ENCODE measurements at regions not wholly inside any gene's neighbourhood (a gene's known extent, or its start where the extent isn't known, plus 50 kb on each side); places are given as distances from the start of the nearest gene placed in this dataset.

GRCh38 chr10:131485732-131486131 is 174.2 kb upstream of the TCERG1L start:
- DNase-seq (ENCODE audit: low read depth): no peak
- Histone ChIP-seq H3K27me3 (ENCODE audit: control insufficient read depth, insufficient read depth, low read length) (no peaks in the 10 kb centered on the region), H3K4me3 (ENCODE audit: low read depth, low read length) (no peak overlapping the region), H3K36me3 (ENCODE audit: control insufficient read depth, insufficient read depth, low read length) (no peaks in the 10 kb centered on the region)
- TF ChIP-seq CTCF (IDR thresholded peaks at IDR 0.05; ENCODE audit: insufficient read depth, low read depth, low read length): no peak
- POLR2A ChIA-PET: no interaction called here
- CTCF ChIA-PET: no interaction called here

- H3K36me3 ChIP-seq (ENCODE audit: control insufficient read depth, insufficient read depth, low read length): no peaks in the 10 kb centered on the region
- H3K27me3 ChIP-seq (ENCODE audit: control insufficient read depth, insufficient read depth, low read length): no peaks in the 10 kb centered on the region
- no peak overlapping the region for H3K4me3 ChIP-seq (ENCODE audit: low read depth, low read length)
- CTCF ChIA-PET: no interaction called here
- POLR2A ChIA-PET: no interaction called here
- DNase-seq (ENCODE audit: low read depth): no peak
- TF ChIP-seq CTCF (IDR thresholded peaks at IDR 0.05; ENCODE audit: insufficient read depth, low read depth, low read length): no peak
These were observed 176.3 kb upstream of the TCERG1L start for GRCh38 chr10:131487822-131488221.

GRCh38 chr10:131490991-131491594 is 179.6 kb upstream of the TCERG1L start:
- H3K27me3 ChIP-seq (ENCODE audit: control insufficient read depth, insufficient read depth, low read length): no peaks in the 10 kb centered on the region
- ChIA-PET CTCF (no interaction called here), POLR2A (no interaction called here)
- no peaks in the 10 kb centered on the region for H3K36me3 ChIP-seq (ENCODE audit: control insufficient read depth, insufficient read depth, low read length)
- DNase-seq (ENCODE audit: low read depth): no peak
- H3K4me3 ChIP-seq (ENCODE audit: low read depth, low read length): no peak overlapping the region
- no peak for TF ChIP-seq CTCF (IDR thresholded peaks at IDR 0.05; ENCODE audit: insufficient read depth, low read depth, low read length)

- ChIA-PET CTCF (no interaction called here), POLR2A (no interaction called here)
- no peak overlapping the region for H3K4me3 ChIP-seq (ENCODE audit: low read depth, low read length)
- no peaks in the 10 kb centered on the region for H3K27me3 ChIP-seq (ENCODE audit: control insufficient read depth, insufficient read depth, low read length)
- H3K36me3 ChIP-seq (ENCODE audit: control insufficient read depth, insufficient read depth, low read length): no peaks in the 10 kb centered on the region
- no peak for TF ChIP-seq CTCF (IDR thresholded peaks at IDR 0.05; ENCODE audit: insufficient read depth, low read depth, low read length)
- DNase-seq (ENCODE audit: low read depth): no peak
These were observed 180.8 kb upstream of the TCERG1L start for GRCh38 chr10:131492211-131492857.

- H3K27me3 ChIP-seq (ENCODE audit: control insufficient read depth, insufficient read depth, low read length): no peaks in the 10 kb centered on the region
- POLR2A ChIA-PET: no interaction called here
These were observed 181.9 kb upstream of the TCERG1L start for GRCh38 chr10:131493432-131493831.

More at GRCh38 chr10:131493432-131493831, 181.9 kb upstream of the TCERG1L start:
- no peak for TF ChIP-seq CTCF (IDR thresholded peaks at IDR 0.05; ENCODE audit: insufficient read depth, low read depth, low read length)
- no peak for DNase-seq (ENCODE audit: low read depth)
- Histone ChIP-seq H3K36me3 (ENCODE audit: control insufficient read depth, insufficient read depth, low read length) (no peaks in the 10 kb centered on the region), H3K4me3 (ENCODE audit: low read depth, low read length) (no peak overlapping the region)
- CTCF ChIA-PET: no interaction called here
